ENCODE measurements at regions not wholly inside any gene's neighbourhood (a gene's known extent, or its start where the extent isn't known, plus 50 kb on each side); places are given as distances from the start of the nearest gene placed in this dataset.

DNA sequence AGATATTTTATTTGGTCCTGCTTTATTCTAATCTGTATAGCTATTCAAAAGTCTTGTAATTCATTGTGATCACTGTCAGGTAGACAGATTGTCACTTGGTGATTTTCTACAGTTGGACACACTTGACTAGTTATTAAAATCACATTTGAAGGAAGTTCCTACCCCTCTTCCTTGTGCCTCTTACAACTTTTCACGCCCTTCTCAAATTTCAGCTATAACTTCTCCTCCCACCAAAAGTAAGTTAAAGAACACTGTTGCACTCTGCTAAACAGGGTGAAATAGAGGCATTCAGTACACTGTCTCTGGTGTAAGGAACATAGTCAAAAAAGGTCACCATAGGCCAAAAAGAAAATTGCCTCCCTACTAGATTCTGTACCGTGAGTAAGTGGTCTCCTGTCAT lies 142.1 kb upstream of the POU5F2 start:
- no peak for TF ChIP-seq TCF4 (CRISPR knock-in tag; IDR thresholded peaks at IDR 0.05; ENCODE audit: borderline replicate concordance)
- no peak for TF ChIP-seq RARB (CRISPR knock-in tag; IDR thresholded peaks at IDR 0.05)
- no peak for TF ChIP-seq ZNF8 (CRISPR knock-in tag; IDR thresholded peaks at IDR 0.05)
- TF ChIP-seq, protein P1, sequence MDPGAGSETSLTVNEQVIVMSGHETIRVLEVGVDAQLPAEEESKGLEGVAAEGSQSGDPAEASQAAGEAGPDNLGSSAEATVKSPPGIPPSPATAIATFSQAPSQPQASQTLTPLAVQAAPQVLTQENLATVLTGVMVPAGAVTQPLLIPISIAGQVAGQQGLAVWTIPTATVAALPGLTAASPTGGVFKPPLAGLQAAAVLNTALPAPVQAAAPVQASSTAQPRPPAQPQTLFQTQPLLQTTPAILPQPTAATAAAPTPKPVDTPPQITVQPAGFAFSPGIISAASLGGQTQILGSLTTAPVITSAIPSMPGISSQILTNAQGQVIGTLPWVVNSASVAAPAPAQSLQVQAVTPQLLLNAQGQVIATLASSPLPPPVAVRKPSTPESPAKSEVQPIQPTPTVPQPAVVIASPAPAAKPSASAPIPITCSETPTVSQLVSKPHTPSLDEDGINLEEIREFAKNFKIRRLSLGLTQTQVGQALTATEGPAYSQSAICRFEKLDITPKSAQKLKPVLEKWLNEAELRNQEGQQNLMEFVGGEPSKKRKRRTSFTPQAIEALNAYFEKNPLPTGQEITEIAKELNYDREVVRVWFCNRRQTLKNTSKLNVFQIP (CRISPR knock-in tag; IDR thresholded peaks at IDR 0.05; ENCODE audit: borderline replicate concordance, low read depth) = no peak
- ATAC-seq = no peak

DNA sequence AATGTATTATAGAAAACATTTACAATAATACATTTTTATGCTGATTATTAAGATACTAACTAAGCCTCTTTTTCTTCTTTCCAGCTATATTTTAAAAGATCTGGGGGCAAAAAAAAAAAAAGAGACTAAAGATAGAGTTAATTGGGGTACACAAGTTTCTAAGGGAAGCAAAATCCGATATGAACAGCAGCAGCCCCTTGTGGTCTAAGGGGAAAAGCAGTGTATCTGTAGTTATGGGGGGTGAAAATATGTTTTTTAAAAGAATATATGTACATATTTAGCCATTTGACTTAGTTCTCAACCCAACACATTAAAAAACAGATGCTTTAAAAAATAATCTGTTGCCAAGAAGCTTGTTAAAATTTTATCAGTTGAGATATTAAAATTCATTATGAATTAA lies 134.3 kb upstream of the POU5F2 start:
- TF ChIP-seq BACH2 (CRISPR knock-in tag; IDR thresholded peaks at IDR 0.05; ENCODE audit: borderline replicate concordance) (no peak), ZFP3 (CRISPR knock-in tag; IDR thresholded peaks at IDR 0.05) (no peak), CSDC2 (CRISPR knock-in tag; IDR thresholded peaks at IDR 0.05) (no peak), TOX (CRISPR knock-in tag; IDR thresholded peaks at IDR 0.05; ENCODE audit: borderline replicate concordance) (no peak), ARNTL (CRISPR knock-in tag; IDR thresholded peaks at IDR 0.05; ENCODE audit: borderline replicate concordance, low read depth) (no peak), ZNF565 (CRISPR knock-in tag; conservative IDR thresholded peaks at IDR 0.05; ENCODE audit: low read depth) (no peak), SNAI2 (CRISPR knock-in tag; IDR thresholded peaks at IDR 0.05) (no peak), ZNF8 (CRISPR knock-in tag; IDR thresholded peaks at IDR 0.05) (no peak), ZNF70 (CRISPR knock-in tag; IDR thresholded peaks at IDR 0.05) (no peak), PPARA (CRISPR knock-in tag; IDR thresholded peaks at IDR 0.05; ENCODE audit: borderline replicate concordance) (no peak), ZC3H10 (CRISPR knock-in tag; IDR thresholded peaks at IDR 0.05) (no peak), TCF4 (CRISPR knock-in tag; IDR thresholded peaks at IDR 0.05; ENCODE audit: borderline replicate concordance) (no peak), ISL1 (CRISPR knock-in tag; IDR thresholded peaks at IDR 0.05) (no peak), RARB (CRISPR knock-in tag; IDR thresholded peaks at IDR 0.05) (no peak)
- TF ChIP-seq, protein P2, sequence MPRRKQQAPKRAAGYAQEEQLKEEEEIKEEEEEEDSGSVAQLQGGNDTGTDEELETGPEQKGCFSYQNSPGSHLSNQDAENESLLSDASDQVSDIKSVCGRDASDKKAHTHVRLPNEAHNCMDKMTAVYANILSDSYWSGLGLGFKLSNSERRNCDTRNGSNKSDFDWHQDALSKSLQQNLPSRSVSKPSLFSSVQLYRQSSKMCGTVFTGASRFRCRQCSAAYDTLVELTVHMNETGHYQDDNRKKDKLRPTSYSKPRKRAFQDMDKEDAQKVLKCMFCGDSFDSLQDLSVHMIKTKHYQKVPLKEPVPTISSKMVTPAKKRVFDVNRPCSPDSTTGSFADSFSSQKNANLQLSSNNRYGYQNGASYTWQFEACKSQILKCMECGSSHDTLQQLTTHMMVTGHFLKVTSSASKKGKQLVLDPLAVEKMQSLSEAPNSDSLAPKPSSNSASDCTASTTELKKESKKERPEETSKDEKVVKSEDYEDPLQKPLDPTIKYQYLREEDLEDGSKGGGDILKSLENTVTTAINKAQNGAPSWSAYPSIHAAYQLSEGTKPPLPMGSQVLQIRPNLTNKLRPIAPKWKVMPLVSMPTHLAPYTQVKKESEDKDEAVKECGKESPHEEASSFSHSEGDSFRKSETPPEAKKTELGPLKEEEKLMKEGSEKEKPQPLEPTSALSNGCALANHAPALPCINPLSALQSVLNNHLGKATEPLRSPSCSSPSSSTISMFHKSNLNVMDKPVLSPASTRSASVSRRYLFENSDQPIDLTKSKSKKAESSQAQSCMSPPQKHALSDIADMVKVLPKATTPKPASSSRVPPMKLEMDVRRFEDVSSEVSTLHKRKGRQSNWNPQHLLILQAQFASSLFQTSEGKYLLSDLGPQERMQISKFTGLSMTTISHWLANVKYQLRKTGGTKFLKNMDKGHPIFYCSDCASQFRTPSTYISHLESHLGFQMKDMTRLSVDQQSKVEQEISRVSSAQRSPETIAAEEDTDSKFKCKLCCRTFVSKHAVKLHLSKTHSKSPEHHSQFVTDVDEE (CRISPR knock-in tag; IDR thresholded peaks at IDR 0.05) = no peak
- TF ChIP-seq, protein P1 (CRISPR knock-in tag; IDR thresholded peaks at IDR 0.05; ENCODE audit: borderline replicate concordance, low read depth) = no peak
- TF ChIP-seq, protein P3, sequence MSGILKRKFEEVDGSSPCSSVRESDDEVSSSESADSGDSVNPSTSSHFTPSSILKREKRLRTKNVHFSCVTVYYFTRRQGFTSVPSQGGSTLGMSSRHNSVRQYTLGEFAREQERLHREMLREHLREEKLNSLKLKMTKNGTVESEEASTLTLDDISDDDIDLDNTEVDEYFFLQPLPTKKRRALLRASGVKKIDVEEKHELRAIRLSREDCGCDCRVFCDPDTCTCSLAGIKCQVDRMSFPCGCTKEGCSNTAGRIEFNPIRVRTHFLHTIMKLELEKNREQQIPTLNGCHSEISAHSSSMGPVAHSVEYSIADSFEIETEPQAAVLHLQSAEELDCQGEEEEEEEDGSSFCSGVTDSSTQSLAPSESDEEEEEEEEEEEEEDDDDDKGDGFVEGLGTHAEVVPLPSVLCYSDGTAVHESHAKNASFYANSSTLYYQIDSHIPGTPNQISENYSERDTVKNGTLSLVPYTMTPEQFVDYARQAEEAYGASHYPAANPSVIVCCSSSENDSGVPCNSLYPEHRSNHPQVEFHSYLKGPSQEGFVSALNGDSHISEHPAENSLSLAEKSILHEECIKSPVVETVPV (CRISPR knock-in tag; IDR thresholded peaks at IDR 0.05) = no peak
- TF ChIP-seq, protein P4, sequence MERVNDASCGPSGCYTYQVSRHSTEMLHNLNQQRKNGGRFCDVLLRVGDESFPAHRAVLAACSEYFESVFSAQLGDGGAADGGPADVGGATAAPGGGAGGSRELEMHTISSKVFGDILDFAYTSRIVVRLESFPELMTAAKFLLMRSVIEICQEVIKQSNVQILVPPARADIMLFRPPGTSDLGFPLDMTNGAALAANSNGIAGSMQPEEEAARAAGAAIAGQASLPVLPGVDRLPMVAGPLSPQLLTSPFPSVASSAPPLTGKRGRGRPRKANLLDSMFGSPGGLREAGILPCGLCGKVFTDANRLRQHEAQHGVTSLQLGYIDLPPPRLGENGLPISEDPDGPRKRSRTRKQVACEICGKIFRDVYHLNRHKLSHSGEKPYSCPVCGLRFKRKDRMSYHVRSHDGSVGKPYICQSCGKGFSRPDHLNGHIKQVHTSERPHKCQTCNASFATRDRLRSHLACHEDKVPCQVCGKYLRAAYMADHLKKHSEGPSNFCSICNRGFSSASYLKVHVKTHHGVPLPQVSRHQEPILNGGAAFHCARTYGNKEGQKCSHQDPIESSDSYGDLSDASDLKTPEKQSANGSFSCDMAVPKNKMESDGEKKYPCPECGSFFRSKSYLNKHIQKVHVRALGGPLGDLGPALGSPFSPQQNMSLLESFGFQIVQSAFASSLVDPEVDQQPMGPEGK (CRISPR knock-in tag; IDR thresholded peaks at IDR 0.05; ENCODE audit: borderline replicate concordance) = no peak
- ATAC-seq = no peak

DNA sequence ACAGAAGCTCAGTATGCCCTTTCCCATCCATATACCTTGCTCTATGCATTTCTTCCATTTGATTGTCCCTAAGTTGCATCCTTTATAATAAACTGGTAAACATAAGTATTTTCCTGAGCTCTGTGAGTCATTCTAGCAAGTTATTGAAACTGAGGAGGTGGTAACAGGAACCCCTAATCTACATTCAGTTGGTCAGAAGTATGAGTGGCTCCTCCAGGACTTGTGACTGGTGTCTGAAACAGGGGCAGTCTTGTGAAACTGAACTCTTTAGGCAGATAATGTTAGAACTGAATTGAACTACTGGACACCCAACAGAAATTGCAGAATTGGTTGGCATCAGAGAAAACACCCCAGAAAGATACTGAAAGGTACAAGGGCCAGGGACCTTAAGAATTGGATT lies 133.1 kb upstream of the POU5F2 start:
- no peak; the same call in 2 of the 3 replicates for ATAC-seq
- TF ChIP-seq ARNTL (CRISPR knock-in tag; IDR thresholded peaks at IDR 0.05; ENCODE audit: borderline replicate concordance, low read depth) (no peak), ZNF8 (CRISPR knock-in tag; IDR thresholded peaks at IDR 0.05) (no peak), RARB (CRISPR knock-in tag; IDR thresholded peaks at IDR 0.05) (no peak)
- TF ChIP-seq, protein P2 (CRISPR knock-in tag; IDR thresholded peaks at IDR 0.05) = no peak
- TF ChIP-seq, protein P3 (CRISPR knock-in tag; IDR thresholded peaks at IDR 0.05) = no peak
